GM21723 (cell line): ENCODE measurements at regions not wholly inside any gene's neighbourhood (a gene's known extent, or its start where the extent isn't known, plus 50 kb on each side); places are given as distances from the start of the nearest gene placed in this dataset.
A peak's percentile ranks its signal among the peaks of the same experiment; 100 is the strongest.

Experiments used
- ATAC-seq: cut with Tn5 transposase; IDR thresholded peaks from one replicate; pipeline ENCODE4 v1.9.1; 2021; ENCODE audit warnings: mild to moderate bottlenecking, moderate library complexity; ENCODE audit not compliant: unreplicated experiment

GRCh38 chr5:68406767-68407241 lies 191.2 kb downstream of the PIK3R1 start:
- ATAC-seq, result peak; percentile 95

GRCh38 chr5:68407311-68408239 lies 192.0 kb downstream of the PIK3R1 start:
- no peak for ATAC-seq

GRCh38 chr5:68408345-68408871 lies 192.9 kb downstream of the PIK3R1 start:
- ATAC-seq, result no peak

GRCh38 chr5:68409259-68409658 lies 193.7 kb downstream of the PIK3R1 start:
- no peak for ATAC-seq

GRCh38 chr5:68411161-68411560 lies 195.6 kb downstream of the PIK3R1 start:
- ATAC-seq, result no peak

GRCh38 chr5:68415177-68416085 lies 199.9 kb downstream of the PIK3R1 start:
- ATAC-seq, result no peak

- ATAC-seq, result no peak
Observed at GRCh38 chr5:68416714-68417113, 201.2 kb downstream of the PIK3R1 start.

GRCh38 chr5:68418201-68418600 lies 202.6 kb downstream of the PIK3R1 start:
- no peak for ATAC-seq

GRCh38 chr5:68418680-68419079 lies 203.1 kb downstream of the PIK3R1 start:
- no peak for ATAC-seq

GRCh38 chr5:68419081-68419636 lies 203.6 kb downstream of the PIK3R1 start:
- no peak for ATAC-seq

- ATAC-seq, result no peak
Observed at GRCh38 chr5:68419637-68420452, 204.3 kb downstream of the PIK3R1 start.

GRCh38 chr5:68420476-68421344 lies 205.2 kb downstream of the PIK3R1 start:
- ATAC-seq, result no peak

- no peak for ATAC-seq
Observed at GRCh38 chr5:68421485-68422220, 206.1 kb downstream of the PIK3R1 start.

GRCh38 chr5:68423154-68423811 lies 207.7 kb downstream of the PIK3R1 start:
- no peak for ATAC-seq

GRCh38 chr5:68424799-68425537 lies 209.4 kb downstream of the PIK3R1 start:
- peak; percentile 83 for ATAC-seq

- ATAC-seq, result no peak
Observed at GRCh38 chr5:68426586-68426985, 211.0 kb downstream of the PIK3R1 start.

- ATAC-seq, result no peak
Observed at GRCh38 chr5:68428231-68428811, 212.8 kb downstream of the PIK3R1 start.
